CD4-positive, alpha-beta T cell treated with Interferon gamma for 1 hour (primary cell): ENCODE measurements at regions not wholly inside any gene's neighbourhood (a gene's known extent, or its start where the extent isn't known, plus 50 kb on each side); places are given as distances from the start of the nearest gene placed in this dataset.
"Not testable (repeated sequence)": the region's sequence is repeated elsewhere in the genome, so short reads cannot be mapped to it uniquely, and the experiment has no call there.

Source experiments
- DNase-seq: peaks from one replicate; pipeline ENCODE4 v3.0.0-alpha.2; 2020

GRCh38 chr10:130493446-130494145 is 357.4 kb downstream of the GLRX3 start:
- DNase-seq: no peak

GRCh38 chr10:130495116-130495862 is 359.1 kb downstream of the GLRX3 start:
- DNase-seq: no peak

- no peak for DNase-seq
Observed at GRCh38 chr10:130495891-130496636, 359.9 kb downstream of the GLRX3 start.

- DNase-seq: no peak
Observed at GRCh38 chr10:130497056-130498010, 361.1 kb downstream of the GLRX3 start.

- DNase-seq: no peak
Observed at GRCh38 chr10:130498042-130498441, 361.9 kb downstream of the GLRX3 start.

- no peak for DNase-seq
Observed at GRCh38 chr10:130498934-130499333, 362.7 kb downstream of the GLRX3 start.

GRCh38 chr10:130499541-130499940 is 363.4 kb downstream of the GLRX3 start:
- no peak for DNase-seq

GRCh38 chr10:130500261-130501000 is 364.2 kb downstream of the GLRX3 start:
- no peak for DNase-seq

- DNase-seq: no peak
Observed at GRCh38 chr10:130507461-130507860, 371.3 kb downstream of the GLRX3 start.

- no peak for DNase-seq
Observed at GRCh38 chr10:130509881-130510689, 373.9 kb downstream of the GLRX3 start.

GRCh38 chr10:130510755-130511154 is 374.6 kb downstream of the GLRX3 start:
- no peak for DNase-seq

GRCh38 chr10:130511766-130512165 is 375.6 kb downstream of the GLRX3 start:
- no peak for DNase-seq

GRCh38 chr10:130512936-130513335 is 376.7 kb downstream of the GLRX3 start:
- DNase-seq: no peak

- DNase-seq: no peak
Observed at GRCh38 chr10:130513686-130514476, 377.7 kb downstream of the GLRX3 start.

- DNase-seq: no peak
Observed at GRCh38 chr10:130515670-130516069, 379.5 kb downstream of the GLRX3 start.

- no peak for DNase-seq
Observed at GRCh38 chr10:130516141-130516735, 380.0 kb downstream of the GLRX3 start.

GRCh38 chr10:130518921-130519320 is 382.7 kb downstream of the GLRX3 start:
- not testable (repeated sequence) for DNase-seq

- no peak for DNase-seq
Observed at GRCh38 chr10:130519791-130520190, 383.6 kb downstream of the GLRX3 start.

GRCh38 chr10:130531312-130531711 is 395.1 kb downstream of the GLRX3 start:
- DNase-seq: no peak

- DNase-seq: no peak
Observed at GRCh38 chr10:130541090-130541489, 404.9 kb downstream of the GLRX3 start.
